OCI-LY7 (cell line): ENCODE measurements at regions not wholly inside any gene's neighbourhood (a gene's known extent, or its start where the extent isn't known, plus 50 kb on each side); places are given as distances from the start of the nearest gene placed in this dataset.

Source experiments
- BruUV-seq: library from RNA; stranded (reverse); fragments of 400-500 nt; replicated peaks from 2 replicates; lab custom pipeline; 2021; lab: Mats Ljungman, UMichigan
- CTCF ChIA-PET: fragments of 300-600 bp; sonication (Branson Sonifier 250); formaldehyde crosslinking; loops from one replicate; lab custom pipeline; 2022; ENCODE audit warnings: antibody characterized with exemption; ENCODE audit not compliant: unreplicated experiment; lab: Charles Lee
- POLR2A ChIA-PET: fragments of 300-600 bp; sonication (Branson Sonifier 250); formaldehyde crosslinking; loops from one replicate; lab custom pipeline; 2022; ENCODE audit warnings: antibody characterized with exemption; lab: Charles Lee
- DNase-seq: peaks from one replicate; pipeline ENCODE4 v3.0.0-alpha.2; 2015; ENCODE audit warnings: low spot score
- H2AFZ ChIP-seq: fragments of 200-600 bp; sonication (generic), shearing (Covaris generic); 2 replicates; pipeline ENCODE4 v1.6.1; 2014; ENCODE audit warnings: mild to moderate bottlenecking, antibody characterized with exemption, low read length, moderate library complexity
- H3K27ac ChIP-seq: fragments of 200-600 bp; sonication (generic); 2 replicates; pipeline ENCODE4 v1.5.1; 2014; ENCODE audit warnings: mixed run types, low read depth, mild to moderate bottlenecking, moderate library complexity, low read length, inconsistent platforms; ENCODE audit not compliant: poor library complexity, severe bottlenecking
- H3K36me3 ChIP-seq: fragments of 200-600 bp; sonication (generic); 2 replicates; pipeline ENCODE4 v1.6.1; 2014; ENCODE audit warnings: mild to moderate bottlenecking, antibody characterized with exemption, low read length, moderate library complexity, mixed read lengths; ENCODE audit not compliant: insufficient read depth
- H3K4me1 ChIP-seq: fragments of 200-600 bp; sonication (generic); 2 replicates; pipeline ENCODE4 v1.5.1; 2014; ENCODE audit warnings: mild to moderate bottlenecking, low read length; ENCODE audit not compliant: insufficient read depth, poor library complexity, severe bottlenecking
- H3K4me2 ChIP-seq: fragments of 200-600 bp; sonication (generic); 2 replicates; pipeline ENCODE4 v1.6.1; 2014; ENCODE audit warnings: mild to moderate bottlenecking, low read length
- H3K4me3 ChIP-seq: fragments of 200-600 bp; sonication (generic); 2 replicates; pipeline ENCODE4 v1.5.1; 2014; ENCODE audit warnings: mild to moderate bottlenecking, low read depth, low read length; ENCODE audit not compliant: poor library complexity, severe bottlenecking
- H3K79me2 ChIP-seq: fragments of 200-600 bp; sonication (generic); 2 replicates; pipeline ENCODE4 v1.6.1; 2016; ENCODE audit warnings: low read depth, mild to moderate bottlenecking, low read length, moderate library complexity, mixed read lengths; ENCODE audit not compliant: insufficient read depth
- H3K9me2 ChIP-seq: fragments of 200-600 bp; sonication (generic); 2 replicates; pipeline ENCODE4 v1.6.1; 2016; ENCODE audit warnings: mild to moderate bottlenecking, low read length, mixed read lengths; ENCODE audit not compliant: insufficient read depth
- H3K9me3 ChIP-seq: fragments of 200-600 bp; sonication (generic); 2 replicates; pipeline ENCODE4 v1.6.1; 2014; ENCODE audit warnings: mild to moderate bottlenecking, mixed run types, low read length, mixed read lengths
- H4K20me1 ChIP-seq: fragments of 200-600 bp; sonication (generic); 2 replicates; pipeline ENCODE4 v1.6.1; 2014; ENCODE audit warnings: mild to moderate bottlenecking, antibody characterized with exemption, low read length, moderate library complexity, mixed read lengths; ENCODE audit not compliant: insufficient read depth
- CTCF ChIP-seq: fragments of 200-600 bp; sonication (generic); conservative IDR thresholded peaks from 2 replicates; pipeline ENCODE4 v1.5.1; 2014; ENCODE audit warnings: mild to moderate bottlenecking, antibody characterized with exemption, low read length, moderate library complexity, mixed read lengths
- EZH2phosphoT487 ChIP-seq: fragments of 200-600 bp; sonication (generic); IDR thresholded peaks from 2 replicates; pipeline ENCODE4 v1.6.1; 2018; ENCODE audit warnings: low read depth, borderline replicate concordance, mild to moderate bottlenecking, mixed run types, antibody characterized with exemption, low read length, moderate library complexity, mixed read lengths
- intact Hi-C: fragments of 100-400 bp; cut with micrococcal nuclease; formaldehyde crosslinking; loops from one replicate; pipeline ENCODE4 v1.10.0; 2022; ENCODE audit not compliant: unreplicated experiment

GRCh38 chr2:8457699-8458502 is 224.0 kb upstream of the ID2 start:
- Histone ChIP-seq H3K4me2 (peak overlapping the region; percentile 24; the same call in 1 of the 2 replicates), H2AFZ (no peak overlapping the region), H3K27ac (no peak overlapping the region), H3K9me2 (no peaks in the 10 kb centered on the region), H3K4me1 (peaks cover 25% of the 10 kb centered on the region), H3K4me3 (no peak overlapping the region), H3K9me3 (no peaks in the 10 kb centered on the region), H3K79me2 (no peaks in the 10 kb centered on the region), H4K20me1 (no peaks in the 10 kb centered on the region), H3K36me3 (no peaks in the 10 kb centered on the region)
- TF ChIP-seq EZH2phosphoT487 (no peak), CTCF (no peak)
- DNase-seq, result no peak
- ChIA-PET CTCF (no interaction called here), POLR2A (no interaction called here)
- intact Hi-C loops, result no loop called here
- BruUV-seq, result no TSS peak

- Histone ChIP-seq H3K4me3 (no peak overlapping the region), H3K9me2 (no peaks in the 10 kb centered on the region), H3K9me3 (no peaks in the 10 kb centered on the region), H3K79me2 (no peaks in the 10 kb centered on the region), H3K27ac (no peak overlapping the region), H3K36me3 (no peaks in the 10 kb centered on the region), H4K20me1 (no peaks in the 10 kb centered on the region), H2AFZ (no peak overlapping the region), H3K4me2 (0 out of 2 replicates have a peak overlapping the region, but pooled peaks have one; percentile 24), H3K4me1 (peaks cover 25% of the 10 kb centered on the region)
- POLR2A ChIA-PET, result no interaction called here
- intact Hi-C loops, result no loop called here
- no TSS peak for BruUV-seq
- no peak for TF ChIP-seq EZH2phosphoT487
- TF ChIP-seq CTCF, result no peak
- no peak for DNase-seq
- CTCF ChIA-PET, result interaction anchor here (0.5 kb wide), 1 partner anchor 392 kb away, joined by 3 read pairs; no protein-coding TSS in a partner anchor
These were observed 223.1 kb upstream of the ID2 start for GRCh38 chr2:8458503-8459459.
